Esophagus (tissue), 2 donors: ENCODE measurements at regions not wholly inside any gene's neighbourhood (a gene's known extent, or its start where the extent isn't known, plus 50 kb on each side); places are given as distances from the start of the nearest gene placed in this dataset.

Experiments
- H3K27ac ChIP-seq, 2 donors: one replicate each; pipeline ENCODE4 v1.5.1; 2013; ENCODE audit warnings: low read depth in 2 of 2, mild to moderate bottlenecking in 2 of 2, inconsistent platforms in 1 of 2, low read length in 1 of 2, moderate library complexity in 1 of 2
- H3K27me3 ChIP-seq, 2 donors: one replicate each; pipeline ENCODE4 v1.6.1; 2013; ENCODE audit warnings: low read length in 2 of 2, control low read depth in 1 of 2, mild to moderate bottlenecking in 1 of 2; ENCODE audit not compliant: insufficient read depth in 2 of 2, control insufficient read depth in 1 of 2
- H3K36me3 ChIP-seq, 2 donors: one replicate each; pipeline ENCODE4 v1.6.1; 2013; ENCODE audit warnings: low read length in 1 of 2; ENCODE audit not compliant: control insufficient read depth in 2 of 2, insufficient read depth in 2 of 2
- H3K4me1 ChIP-seq, 2 donors: one replicate each; pipeline ENCODE4 v1.6.1; 2013; ENCODE audit warnings: low read length in 1 of 2; ENCODE audit not compliant: control insufficient read depth in 2 of 2, insufficient read depth in 2 of 2
- H3K4me3 ChIP-seq, 2 donors: one replicate each; pipeline ENCODE4 v1.5.1; 2013; ENCODE audit warnings: low read length in 2 of 2, mild to moderate bottlenecking in 2 of 2, low read depth in 1 of 2, moderate library complexity in 1 of 2
- H3K9me3 ChIP-seq, 2 donors: one replicate each; pipeline ENCODE4 v1.6.1; 2013; ENCODE audit warnings: mild to moderate bottlenecking in 2 of 2, low read depth in 1 of 2, low read length in 1 of 2, moderate library complexity in 1 of 2; ENCODE audit not compliant: control insufficient read depth in 2 of 2, insufficient read depth in 1 of 2
- WGBS, 2 donors: extraction: QIAGEN DNeasy Blood & Tissue Kit; methylation state at CpG; one replicate each; pipeline ENCODE4 v1.1.7; 2013; 5-methylcytosine and 5-hydroxymethylcytosine counted together
- donor health status: healthy with polysubstance abuse.
- donor health status: Bipolar disorder and iron deficiency.

- H3K27me3 ChIP-seq = no peaks in the 10 kb centered on the region
- WGBS, 2 donors = 91 to 94% methylated on average over 4 of the region's 4 CpGs
- no peaks in the 10 kb centered on the region for H3K4me1 ChIP-seq
- H3K27ac ChIP-seq = no peak overlapping the region
- no peaks in the 10 kb centered on the region for H3K9me3 ChIP-seq
- no peaks in the 10 kb centered on the region for H3K36me3 ChIP-seq
- no peak overlapping the region for H3K4me3 ChIP-seq
Measured at GRCh38 chr5:56617998-56618397, 197.4 kb upstream of the MAP3K1 start.

GRCh38 chr5:56616454-56617160 is 198.7 kb upstream of the MAP3K1 start:
- WGBS, 2 donors = 34 to 41% methylated on average over 6 of the region's 6 CpGs
- H3K27me3 ChIP-seq = no peaks in the 10 kb centered on the region
- H3K4me1 ChIP-seq = peaks cover 0 to 3% of the 10 kb centered on the region in 2 donors
- H3K4me3 ChIP-seq = no peak overlapping the region
- no peaks in the 10 kb centered on the region for H3K9me3 ChIP-seq
- H3K27ac ChIP-seq = peak overlapping the region; percentile 71 to 80
- no peaks in the 10 kb centered on the region for H3K36me3 ChIP-seq

- Histone ChIP-seq H3K4me1 (peaks cover 0 to 3% of the 10 kb centered on the region in 2 donors), H3K4me3 (no peak overlapping the region)
Measured at GRCh38 chr5:56615361-56616153, 199.8 kb upstream of the MAP3K1 start.

GRCh38 chr5:56612759-56613158 is 202.6 kb upstream of the MAP3K1 start:
- H3K4me1 ChIP-seq = peaks cover 5 to 7% of the 10 kb centered on the region in 2 donors
- H3K4me3 ChIP-seq = no peak overlapping the region
- H3K27me3 ChIP-seq = no peaks in the 10 kb centered on the region
- H3K9me3 ChIP-seq = no peaks in the 10 kb centered on the region
- no peak overlapping the region for H3K27ac ChIP-seq
- H3K36me3 ChIP-seq = no peaks in the 10 kb centered on the region
- 77 to 84% methylated on average over 1 of the region's 1 CpG for WGBS, 2 donors

More at GRCh38 chr5:56615361-56616153, 199.8 kb upstream of the MAP3K1 start:
- Histone ChIP-seq H3K27me3 (no peaks in the 10 kb centered on the region), H3K36me3 (no peaks in the 10 kb centered on the region), H3K27ac (peak overlapping the region; percentile 69 to 76), H3K9me3 (no peaks in the 10 kb centered on the region)
- WGBS, 2 donors = 22 to 23% methylated on average over 6 of the region's 6 CpGs

DNA sequence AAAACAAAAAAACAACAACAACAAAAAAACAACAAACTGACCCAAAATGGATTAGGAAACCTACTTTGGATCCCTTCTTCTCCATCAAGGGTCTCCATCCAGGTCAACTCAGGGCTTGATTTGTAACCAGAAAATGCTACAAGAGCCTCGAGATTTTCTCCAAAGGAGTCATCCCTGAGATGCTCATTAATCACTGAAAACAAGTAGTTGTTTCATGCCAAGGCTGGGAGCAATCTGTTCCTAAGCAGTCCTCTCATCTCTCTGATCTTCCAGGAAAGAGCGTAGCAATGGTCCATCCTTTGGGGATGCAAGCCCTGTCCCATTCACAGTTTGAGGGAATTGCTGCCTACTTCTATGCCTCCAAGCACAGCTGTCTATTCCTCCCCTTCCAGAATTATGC is 203.0 kb upstream of the MAP3K1 start:
- Histone ChIP-seq H3K36me3 (no peaks in the 10 kb centered on the region), H3K27ac (no peak overlapping the region), H3K27me3 (no peaks in the 10 kb centered on the region), H3K4me3 (no peak overlapping the region), H3K9me3 (no peaks in the 10 kb centered on the region), H3K4me1 (peaks cover 5 to 7% of the 10 kb centered on the region in 2 donors)
- WGBS, 2 donors = 65 to 74% methylated on average over 2 of the region's 2 CpGs

- Histone ChIP-seq H3K36me3 (no peaks in the 10 kb centered on the region), H3K27ac (peak overlapping the region; percentile 20 to 83), H3K4me3 (no peak overlapping the region), H3K4me1 (peaks cover 5 to 7% of the 10 kb centered on the region in 2 donors), H3K27me3 (no peaks in the 10 kb centered on the region), H3K9me3 (no peaks in the 10 kb centered on the region)
- WGBS, 2 donors = 70 to 75% methylated on average over 4 of the region's 4 CpGs
Measured at GRCh38 chr5:56610093-56610698, 205.2 kb upstream of the MAP3K1 start.

- H3K9me3 ChIP-seq = no peaks in the 10 kb centered on the region
- peaks cover 5 to 7% of the 10 kb centered on the region in 2 donors for H3K4me1 ChIP-seq
- WGBS, 2 donors = 66 to 73% methylated on average over 6 of the region's 6 CpGs
- H3K4me3 ChIP-seq = no peak overlapping the region
- H3K36me3 ChIP-seq = no peaks in the 10 kb centered on the region
- H3K27ac ChIP-seq = peak overlapping the region; percentile 85 to 90
- no peaks in the 10 kb centered on the region for H3K27me3 ChIP-seq
Measured at GRCh38 chr5:56608217-56608925, 207.0 kb upstream of the MAP3K1 start.

DNA sequence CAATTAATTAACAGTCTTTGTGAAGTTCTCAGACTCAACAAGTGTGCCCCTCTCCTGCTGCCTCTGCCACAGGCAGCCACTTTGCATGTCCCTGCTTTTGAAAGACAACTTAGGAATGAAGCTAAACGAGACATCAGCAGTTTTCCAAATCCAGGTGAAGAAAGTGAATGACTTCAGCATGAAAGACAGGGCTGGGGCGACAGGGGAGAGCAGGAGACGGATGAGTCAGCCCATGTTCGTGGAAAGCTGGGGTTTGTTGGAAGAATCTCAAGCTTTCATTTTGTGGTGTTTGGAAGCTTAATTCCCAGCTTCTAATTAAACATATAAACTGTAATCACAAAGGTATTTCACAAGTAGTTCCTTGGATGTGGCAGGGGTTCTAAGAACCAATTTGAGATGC is 207.8 kb upstream of the MAP3K1 start:
- no peaks in the 10 kb centered on the region for H3K27me3 ChIP-seq
- no peaks in the 10 kb centered on the region for H3K36me3 ChIP-seq
- H3K4me3 ChIP-seq = no peak overlapping the region
- peaks cover 3 to 7% of the 10 kb centered on the region in 2 donors for H3K4me1 ChIP-seq
- peak overlapping the region; percentile 85 to 90 for H3K27ac ChIP-seq
- 35 to 40% methylated on average over 4 of the region's 4 CpGs for WGBS, 2 donors
- no peaks in the 10 kb centered on the region for H3K9me3 ChIP-seq

DNA sequence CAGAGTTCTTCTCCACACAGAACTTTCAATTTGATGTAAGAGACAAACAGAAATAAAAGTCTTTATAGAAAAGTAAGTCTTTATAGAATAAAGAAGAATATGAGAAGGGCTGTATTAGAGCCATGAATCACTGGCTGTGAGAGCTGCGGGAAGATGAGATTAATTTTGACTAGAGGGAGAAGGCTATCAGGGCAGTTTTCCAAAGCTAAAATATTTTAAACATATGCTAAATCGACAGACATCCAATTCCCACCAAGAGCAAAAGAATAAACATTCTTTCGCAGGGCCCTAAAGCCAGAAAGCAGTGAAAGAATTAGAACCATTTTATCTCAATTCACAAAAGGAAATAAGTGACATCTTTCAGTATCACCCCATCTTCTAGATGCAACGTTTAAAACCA is 208.3 kb upstream of the MAP3K1 start:
- 37 to 52% methylated on average over 4 of the region's 4 CpGs for WGBS, 2 donors
- H3K9me3 ChIP-seq = no peaks in the 10 kb centered on the region
- H3K27ac ChIP-seq = peak overlapping the region in 1 of 2 donors; percentile 85
- no peak overlapping the region for H3K4me3 ChIP-seq
- H3K27me3 ChIP-seq = no peaks in the 10 kb centered on the region
- peaks cover 2 to 7% of the 10 kb centered on the region in 2 donors for H3K4me1 ChIP-seq
- no peaks in the 10 kb centered on the region for H3K36me3 ChIP-seq
